ENCODE measurements at regions not wholly inside any gene's neighbourhood (a gene's known extent, or its start where the extent isn't known, plus 50 kb on each side); places are given as distances from the start of the nearest gene placed in this dataset.

- Mint-ChIP-seq H3K27ac (ENCODE audit: unreplicated experiment) (no peak overlapping the region), H3K4me1 (ENCODE audit: unreplicated experiment) (no peaks in the 10 kb centered on the region)
These were observed 722.8 kb downstream of the ADCYAP1 start for GRCh38 chr18:1627494-1627893.

GRCh38 chr18:1648712-1649111, 744.0 kb downstream of the ADCYAP1 start:
- Mint-ChIP-seq H3K27me3 (ENCODE audit: unreplicated experiment) (no peaks in the 10 kb centered on the region), H3K27ac (ENCODE audit: unreplicated experiment) (no peak overlapping the region)
- no peak for TF ChIP-seq CTCF (IDR thresholded peaks at IDR 0.05; ENCODE audit: unreplicated experiment)

More at GRCh38 chr18:1627494-1627893, 722.8 kb downstream of the ADCYAP1 start:
- H3K9me3 Mint-ChIP-seq (ENCODE audit: unreplicated experiment) = no peaks in the 10 kb centered on the region
- no peak overlapping the region for H3K4me3 Mint-ChIP-seq (ENCODE audit: unreplicated experiment)
- TF ChIP-seq CTCF (IDR thresholded peaks at IDR 0.05; ENCODE audit: unreplicated experiment) = no peak
- no peaks in the 10 kb centered on the region for H3K27me3 Mint-ChIP-seq (ENCODE audit: unreplicated experiment)
- no peaks in the 10 kb centered on the region for H3K36me3 Mint-ChIP-seq (ENCODE audit: low read depth, unreplicated experiment)
- DNase-seq (ENCODE audit: low spot score) = no peak

GRCh38 chr18:1652018-1652417, 747.3 kb downstream of the ADCYAP1 start:
- Mint-ChIP-seq H3K4me1 (ENCODE audit: unreplicated experiment) (no peaks in the 10 kb centered on the region), H3K27ac (ENCODE audit: unreplicated experiment) (no peak overlapping the region), H3K9me3 (ENCODE audit: unreplicated experiment) (no peaks in the 10 kb centered on the region), H3K36me3 (ENCODE audit: low read depth, unreplicated experiment) (no peaks in the 10 kb centered on the region), H3K27me3 (ENCODE audit: unreplicated experiment) (no peaks in the 10 kb centered on the region), H3K4me3 (ENCODE audit: unreplicated experiment) (no peak overlapping the region)
- no peak for DNase-seq (ENCODE audit: low spot score)
- no peak for TF ChIP-seq CTCF (IDR thresholded peaks at IDR 0.05; ENCODE audit: unreplicated experiment)

More at GRCh38 chr18:1648712-1649111, 744.0 kb downstream of the ADCYAP1 start:
- no peaks in the 10 kb centered on the region for H3K4me1 Mint-ChIP-seq (ENCODE audit: unreplicated experiment)
- no peak overlapping the region for H3K4me3 Mint-ChIP-seq (ENCODE audit: unreplicated experiment)
- H3K36me3 Mint-ChIP-seq (ENCODE audit: low read depth, unreplicated experiment) = no peaks in the 10 kb centered on the region
- H3K9me3 Mint-ChIP-seq (ENCODE audit: unreplicated experiment) = no peaks in the 10 kb centered on the region
- DNase-seq (ENCODE audit: low spot score) = no peak

- Mint-ChIP-seq H3K27ac (ENCODE audit: unreplicated experiment) (no peak overlapping the region), H3K36me3 (ENCODE audit: low read depth, unreplicated experiment) (no peaks in the 10 kb centered on the region), H3K4me3 (ENCODE audit: unreplicated experiment) (no peak overlapping the region), H3K4me1 (ENCODE audit: unreplicated experiment) (no peaks in the 10 kb centered on the region), H3K27me3 (ENCODE audit: unreplicated experiment) (no peaks in the 10 kb centered on the region), H3K9me3 (ENCODE audit: unreplicated experiment) (no peaks in the 10 kb centered on the region)
- DNase-seq (ENCODE audit: low spot score) = no peak
- TF ChIP-seq CTCF (IDR thresholded peaks at IDR 0.05; ENCODE audit: unreplicated experiment) = no peak
These were observed 749.2 kb downstream of the ADCYAP1 start for GRCh38 chr18:1653873-1654272.

- DNase-seq (ENCODE audit: low spot score) = no peak
- Mint-ChIP-seq H3K27ac (ENCODE audit: unreplicated experiment) (no peak overlapping the region), H3K36me3 (ENCODE audit: low read depth, unreplicated experiment) (no peaks in the 10 kb centered on the region), H3K4me3 (ENCODE audit: unreplicated experiment) (no peak overlapping the region), H3K4me1 (ENCODE audit: unreplicated experiment) (no peaks in the 10 kb centered on the region), H3K9me3 (ENCODE audit: unreplicated experiment) (no peaks in the 10 kb centered on the region), H3K27me3 (ENCODE audit: unreplicated experiment) (no peaks in the 10 kb centered on the region)
- no peak for TF ChIP-seq CTCF (IDR thresholded peaks at IDR 0.05; ENCODE audit: unreplicated experiment)
These were observed 753.2 kb downstream of the ADCYAP1 start for GRCh38 chr18:1657876-1658275.
